Tibial nerve (tissue), 4 donors: ENCODE measurements at regions not wholly inside any gene's neighbourhood (a gene's known extent, or its start where the extent isn't known, plus 50 kb on each side); places are given as distances from the start of the nearest gene placed in this dataset.

Experiments
- CTCF ChIP-seq, 5 experiments: fragments of 200-600 bp in 3 of 5; fragments of 450-650 bp in 2 of 5; sonication (generic) in 3 of 5; IDR thresholded peaks; one replicate each; pipeline ENCODE4 v1.5.1; 2016 to 2019; ENCODE audit warnings: antibody characterized with exemption in 5 of 5, mild to moderate bottlenecking in 3 of 5, moderate library complexity in 2 of 5
- EP300 ChIP-seq, 2 donors: sonication (generic); formaldehyde crosslinking; IDR thresholded peaks; one replicate each; pipeline ENCODE4 v1.6.1; 2017; ENCODE audit warnings: antibody characterized with exemption in 2 of 2, mild to moderate bottlenecking in 1 of 2
- POLR2A ChIP-seq, 2 donors: fragments of 450-650 bp; IDR thresholded peaks; one replicate each; pipeline ENCODE4 v1.6.1; 2017; ENCODE audit warnings: antibody characterized with exemption in 2 of 2, mild to moderate bottlenecking in 2 of 2, moderate library complexity in 2 of 2

DNA sequence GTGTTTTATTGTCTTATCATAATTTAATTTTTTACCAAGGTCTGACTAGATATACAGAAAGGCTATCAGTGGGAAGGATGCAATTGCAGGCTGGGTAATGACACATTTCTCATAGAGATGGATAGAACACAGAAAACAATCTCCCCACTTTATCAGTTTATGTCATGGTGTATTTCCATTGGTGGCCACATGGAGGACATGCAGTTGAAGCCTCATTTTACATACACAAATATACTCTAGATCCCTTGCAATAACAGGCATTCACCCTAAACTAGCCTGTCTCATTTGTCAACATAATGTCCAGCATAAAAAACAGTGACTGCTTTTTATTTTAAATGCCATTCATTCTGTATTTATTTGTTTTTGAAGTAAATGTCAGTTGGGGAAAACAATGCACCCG lies 526.3 kb downstream of the GABRG2 start:
- TF ChIP-seq CTCF (IDR thresholded peaks at IDR 0.05) (no peak), EP300 (IDR thresholded peaks at IDR 0.05) (no peak), POLR2A (IDR thresholded peaks at IDR 0.05) (no peak)
